Fibroblast of pulmonary artery (primary cell): ENCODE measurements at regions not wholly inside any gene's neighbourhood (a gene's known extent, or its start where the extent isn't known, plus 50 kb on each side); places are given as distances from the start of the nearest gene placed in this dataset.

Experiments
- DNase-seq: peaks from one replicate; pipeline ENCODE4 v3.0.0-alpha.2; 2010; ENCODE audit warnings: low read depth
- H3K4me3 ChIP-seq: replicated peaks from 2 replicates; pipeline ENCODE4 v1.5.1; 2011; ENCODE audit warnings: low read depth, mild to moderate bottlenecking, control low read depth, low read length, moderate library complexity
- TF ChIP-seq, protein P1 (sequence below): IDR thresholded peaks from 2 replicates; pipeline ENCODE4 v1.5.1; 2011; ENCODE audit warnings: mild to moderate bottlenecking, control low read depth, low read length, inconsistent platforms; ENCODE audit errors: missing control alignments

DNA sequence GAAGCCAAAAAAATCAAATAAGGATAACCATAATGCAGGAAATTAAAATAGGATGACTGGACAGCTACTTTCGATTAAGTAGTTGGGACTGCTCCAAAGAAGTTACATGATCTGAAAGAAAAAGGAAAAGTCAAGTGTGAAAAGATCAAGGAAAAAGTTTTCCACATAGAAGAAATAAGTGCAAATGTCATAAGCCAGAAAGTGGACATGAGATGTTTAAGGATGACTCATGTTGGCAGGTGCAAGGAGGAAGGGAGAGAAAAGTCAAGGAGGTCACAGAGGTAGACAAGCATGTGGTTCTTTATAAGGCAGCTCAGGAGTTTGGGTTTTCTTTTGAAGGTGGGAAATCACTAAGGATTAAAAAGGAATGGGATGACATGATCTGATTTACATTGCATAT lies 89.8 kb upstream of the GPRIN3 start:
- DNase-seq = no peak
- no peak overlapping the region for H3K4me3 ChIP-seq
- TF ChIP-seq, protein P1, sequence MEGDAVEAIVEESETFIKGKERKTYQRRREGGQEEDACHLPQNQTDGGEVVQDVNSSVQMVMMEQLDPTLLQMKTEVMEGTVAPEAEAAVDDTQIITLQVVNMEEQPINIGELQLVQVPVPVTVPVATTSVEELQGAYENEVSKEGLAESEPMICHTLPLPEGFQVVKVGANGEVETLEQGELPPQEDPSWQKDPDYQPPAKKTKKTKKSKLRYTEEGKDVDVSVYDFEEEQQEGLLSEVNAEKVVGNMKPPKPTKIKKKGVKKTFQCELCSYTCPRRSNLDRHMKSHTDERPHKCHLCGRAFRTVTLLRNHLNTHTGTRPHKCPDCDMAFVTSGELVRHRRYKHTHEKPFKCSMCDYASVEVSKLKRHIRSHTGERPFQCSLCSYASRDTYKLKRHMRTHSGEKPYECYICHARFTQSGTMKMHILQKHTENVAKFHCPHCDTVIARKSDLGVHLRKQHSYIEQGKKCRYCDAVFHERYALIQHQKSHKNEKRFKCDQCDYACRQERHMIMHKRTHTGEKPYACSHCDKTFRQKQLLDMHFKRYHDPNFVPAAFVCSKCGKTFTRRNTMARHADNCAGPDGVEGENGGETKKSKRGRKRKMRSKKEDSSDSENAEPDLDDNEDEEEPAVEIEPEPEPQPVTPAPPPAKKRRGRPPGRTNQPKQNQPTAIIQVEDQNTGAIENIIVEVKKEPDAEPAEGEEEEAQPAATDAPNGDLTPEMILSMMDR = no peak

DNA sequence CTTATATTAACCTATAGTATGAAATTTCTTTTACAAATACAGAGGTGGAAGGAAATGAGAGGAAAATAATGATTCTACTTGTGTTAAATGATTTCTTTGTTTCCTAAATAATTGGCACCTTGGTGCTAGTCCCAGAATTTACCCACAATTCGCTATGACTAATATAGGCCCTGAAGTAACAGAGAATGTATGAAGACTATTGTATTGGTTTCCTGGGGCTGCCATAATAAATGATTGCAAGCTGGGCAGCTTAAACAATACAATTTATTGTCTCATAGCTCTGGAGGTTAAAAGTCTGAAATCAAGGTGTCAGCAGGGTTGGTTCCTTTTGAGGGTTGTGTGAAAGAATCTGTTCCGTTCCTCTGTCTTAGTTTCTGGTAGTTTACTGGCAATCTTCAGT lies 74.8 kb upstream of the GPRIN3 start:
- no peak overlapping the region for H3K4me3 ChIP-seq
- DNase-seq = no peak
- TF ChIP-seq, protein P1 = no peak

DNA sequence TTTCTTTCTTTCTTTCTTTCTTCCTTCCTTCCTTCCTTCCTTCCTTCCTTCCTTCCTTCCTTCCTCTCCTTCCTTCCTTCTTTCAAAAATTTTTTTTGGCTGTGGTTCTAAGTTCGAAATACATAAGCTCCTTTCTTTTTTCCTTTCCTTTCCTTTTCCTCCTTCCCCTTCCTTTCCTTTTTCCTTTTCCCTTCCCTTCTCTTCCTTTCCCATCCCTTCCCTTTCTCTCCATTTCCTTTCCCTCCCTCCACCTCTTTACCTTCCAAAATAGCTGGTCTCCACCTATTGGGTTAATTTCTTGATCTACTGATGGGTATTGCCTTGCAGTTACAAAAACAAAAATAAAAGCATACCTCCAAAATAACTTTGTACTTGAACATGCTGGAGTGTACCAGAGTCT lies 73.4 kb upstream of the GPRIN3 start:
- H3K4me3 ChIP-seq = no peak overlapping the region
- TF ChIP-seq, protein P1 = no peak
- no peak for DNase-seq

DNA sequence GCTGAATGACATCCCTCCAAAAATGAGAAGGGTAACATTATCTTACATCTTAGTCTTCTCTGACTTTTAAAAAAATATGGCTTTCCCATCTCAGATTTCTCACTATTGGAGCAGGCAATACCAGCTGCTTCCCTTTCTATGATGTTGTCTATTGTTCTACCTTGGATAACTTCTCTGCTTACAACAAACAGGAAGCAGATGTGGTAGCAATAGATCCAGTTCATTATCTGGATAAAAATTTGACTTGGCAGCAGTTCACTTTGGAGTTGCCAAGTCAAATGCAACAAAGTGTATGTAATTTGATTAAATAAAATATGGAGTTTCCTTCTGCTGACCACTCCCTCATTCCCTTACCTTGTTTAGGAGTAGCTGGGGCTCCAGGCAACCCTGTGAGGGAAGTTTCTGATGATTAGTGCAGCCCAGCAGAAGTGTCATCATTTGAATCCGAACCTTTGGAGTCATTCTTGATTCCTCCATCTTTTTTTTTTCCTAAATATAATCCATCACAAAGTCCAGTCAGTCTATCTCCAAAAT lies 72.0 kb upstream of the GPRIN3 start:
- peak; percentile 44 for DNase-seq

DNA sequence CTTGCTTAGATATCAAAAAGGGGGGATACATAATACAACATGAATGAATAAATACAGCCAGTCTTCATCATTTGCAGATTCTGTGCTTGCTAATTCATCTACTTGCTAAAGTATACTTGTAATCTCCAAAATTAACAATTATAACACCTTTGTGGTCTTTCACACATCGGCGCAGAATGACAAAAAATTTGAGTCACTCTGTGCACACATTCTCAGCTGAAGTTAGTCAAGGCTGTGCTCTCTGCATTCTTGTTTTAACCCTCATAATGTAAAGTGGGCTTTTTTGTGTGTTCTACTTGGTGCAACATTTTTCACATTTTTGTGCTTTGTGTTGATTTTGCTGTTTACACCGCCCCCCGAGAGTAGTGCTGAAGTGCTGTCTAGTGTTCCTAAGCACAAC lies 65.8 kb upstream of the GPRIN3 start:
- TF ChIP-seq, protein P1 = no peak
- H3K4me3 ChIP-seq = no peak overlapping the region
- no peak for DNase-seq

More for the DNA sequence above, 72.0 kb upstream of the GPRIN3 start:
- no peak overlapping the region for H3K4me3 ChIP-seq
- TF ChIP-seq, protein P1 = no peak

DNA sequence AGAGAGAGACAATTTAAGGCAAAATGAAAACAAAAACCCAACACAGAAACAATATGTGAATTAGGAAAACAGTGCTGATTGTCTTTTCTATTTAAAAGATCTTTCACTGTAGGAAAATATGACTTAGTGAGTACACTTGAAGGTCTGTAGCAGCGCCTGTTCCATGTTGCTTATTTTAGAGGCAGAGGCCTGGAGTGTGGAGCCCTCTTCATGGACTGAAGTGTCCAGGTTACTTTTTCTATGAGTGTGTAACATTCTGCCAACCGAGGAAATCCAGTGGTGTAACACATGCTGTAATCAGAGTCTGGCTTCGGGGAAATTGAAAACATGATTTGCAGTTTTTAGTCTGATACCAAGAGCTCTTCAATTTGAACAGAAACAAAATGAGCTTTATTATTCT lies 64.0 kb upstream of the GPRIN3 start:
- TF ChIP-seq, protein P1 = no peak
- no peak overlapping the region for H3K4me3 ChIP-seq
- DNase-seq = no peak

DNA sequence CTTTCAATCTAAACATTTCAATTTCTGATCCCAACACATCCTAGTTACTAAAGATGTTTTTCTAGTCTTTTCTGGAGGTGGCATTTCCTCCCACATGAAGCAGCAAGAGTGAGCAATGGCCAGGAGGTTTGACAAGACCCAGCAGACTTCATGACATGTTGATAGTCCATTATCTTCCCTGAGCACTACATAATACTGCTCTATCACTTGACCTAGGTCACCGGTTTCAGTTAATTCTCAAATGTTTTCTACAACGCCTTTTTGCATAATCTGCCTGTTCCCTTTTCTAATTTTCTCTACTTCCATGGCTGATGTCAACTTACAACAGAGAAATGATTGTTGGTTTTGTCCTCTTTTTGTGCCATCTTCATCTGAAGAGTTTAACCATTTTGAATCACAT lies 62.0 kb upstream of the GPRIN3 start:
- H3K4me3 ChIP-seq = no peak overlapping the region
- TF ChIP-seq, protein P1 = no peak
- no peak for DNase-seq
